Hepatocyte (in vitro differentiated cells): ENCODE measurements at regions not wholly inside any gene's neighbourhood (a gene's known extent, or its start where the extent isn't known, plus 50 kb on each side); places are given as distances from the start of the nearest gene placed in this dataset.
"Not testable (repeated sequence)": the region's sequence is repeated elsewhere in the genome, so short reads cannot be mapped to it uniquely, and the experiment has no call there.

Experiments
- DNase-seq: peaks from one replicate; pipeline ENCODE4 v3.0.0-alpha.2; 2016; ENCODE audit warnings: low spot score
- H2AFZ ChIP-seq: fragments of 200-600 bp; sonication (generic); 2 replicates; pipeline ENCODE4 v1.6.0; 2016; ENCODE audit warnings: antibody characterized with exemption, mild to moderate bottlenecking
- H3K27ac ChIP-seq: fragments of 200-600 bp; sonication (generic); 2 replicates; pipeline ENCODE4 v1.5.1; 2016; ENCODE audit warnings: mild to moderate bottlenecking
- H3K27me3 ChIP-seq: fragments of 200-600 bp; sonication (generic); 2 replicates; pipeline ENCODE4 v1.6.1; 2016
- H3K36me3 ChIP-seq: fragments of 200-600 bp; sonication (generic); replicated peaks from 2 replicates; pipeline ENCODE4 v1.5.1; 2016; ENCODE audit warnings: low read depth; ENCODE audit not compliant: insufficient read depth
- H3K4me1 ChIP-seq: fragments of 200-600 bp; sonication (generic); 2 replicates; pipeline ENCODE4 v1.5.1; 2016; ENCODE audit warnings: mild to moderate bottlenecking, moderate library complexity; ENCODE audit not compliant: insufficient read depth
- H3K4me2 ChIP-seq: fragments of 200-600 bp; sonication (generic); 2 replicates; pipeline ENCODE4 v1.6.0; 2016
- H3K4me3 ChIP-seq: fragments of 200-600 bp; sonication (generic); 2 replicates; pipeline ENCODE4 v1.5.1; 2016; ENCODE audit warnings: mild to moderate bottlenecking
- H3K79me2 ChIP-seq: fragments of 200-600 bp; sonication (generic); 2 replicates; pipeline ENCODE4 v1.6.0; 2017; ENCODE audit warnings: mild to moderate bottlenecking
- H3K9me2 ChIP-seq: fragments of 200-600 bp; sonication (generic); replicated peaks from 2 replicates; pipeline ENCODE4 v1.6.0; 2017; ENCODE audit warnings: mild to moderate bottlenecking; ENCODE audit not compliant: insufficient read depth
- H3K9me3 ChIP-seq: fragments of 200-600 bp; sonication (generic); 2 replicates; pipeline ENCODE4 v1.5.1; 2016; ENCODE audit warnings: low read depth, mild to moderate bottlenecking
- H4K20me1 ChIP-seq: fragments of 200-600 bp; sonication (generic); 2 replicates; pipeline ENCODE4 v1.6.0; 2016; ENCODE audit warnings: mild to moderate bottlenecking; ENCODE audit not compliant: insufficient read depth, poor library complexity, severe bottlenecking
- EZH2 ChIP-seq: fragments of 200-600 bp; sonication (generic); IDR thresholded peaks from 2 replicates; pipeline ENCODE4 v1.6.1; 2016; ENCODE audit warnings: antibody characterized with exemption, mild to moderate bottlenecking, borderline replicate concordance
- EZH2phosphoT487 ChIP-seq: fragments of 200-600 bp; sonication (generic); IDR thresholded peaks from one replicate; pipeline ENCODE4 v1.6.1; 2018; ENCODE audit warnings: antibody characterized with exemption, mild to moderate bottlenecking, low read depth, moderate library complexity; ENCODE audit not compliant: unreplicated experiment, severe bottlenecking
- WGBS: methylation state at CpG from one replicate; pipeline ENCODE4 v1.1.6; 2016; ENCODE audit warnings: low lambda C conversion rate; ENCODE audit errors: missing lambda C conversion rate; 5-methylcytosine and 5-hydroxymethylcytosine counted together
- TF ChIP-seq, protein P1 (sequence below): fragments of 200-600 bp; sonication (generic); IDR thresholded peaks from 2 replicates; pipeline ENCODE4 v1.5.1; 2016; ENCODE audit warnings: antibody characterized with exemption, mild to moderate bottlenecking; ENCODE audit not compliant: poor library complexity

DNA sequence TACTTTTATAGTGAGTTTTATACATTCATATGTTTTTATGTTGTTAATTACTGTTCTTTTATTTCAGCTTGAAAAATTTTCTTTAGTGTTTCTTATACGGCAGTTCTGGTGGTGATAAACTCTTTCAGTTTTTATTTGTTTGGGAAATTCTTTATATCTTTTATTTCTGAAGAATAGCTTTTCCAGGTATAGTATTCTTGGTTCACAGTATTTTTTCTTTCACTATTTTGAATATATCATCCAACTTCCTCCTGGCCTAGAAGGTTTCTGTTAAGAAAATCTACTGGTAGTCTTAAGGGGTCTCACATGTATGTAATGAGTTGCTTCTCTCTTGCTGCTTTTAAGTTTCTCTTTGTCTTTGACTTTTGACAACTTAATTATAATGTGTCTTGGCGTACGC is 79.4 kb downstream of the NXNL2 start:
- Histone ChIP-seq H3K4me1 (no peaks in the 10 kb centered on the region), H3K79me2 (no peaks in the 10 kb centered on the region), H3K9me3 (no peaks in the 10 kb centered on the region), H4K20me1 (no peaks in the 10 kb centered on the region), H3K27me3 (no peaks in the 10 kb centered on the region), H3K27ac (no peak overlapping the region), H3K4me3 (no peak overlapping the region), H3K9me2 (no peaks in the 10 kb centered on the region), H3K36me3 (no peaks in the 10 kb centered on the region), H2AFZ (no peak overlapping the region), H3K4me2 (no peak overlapping the region)
- WGBS = 85% methylated on average over 3 of the region's 3 CpGs
- TF ChIP-seq EZH2 (no peak), EZH2phosphoT487 (no peak)
- TF ChIP-seq, protein P1, sequence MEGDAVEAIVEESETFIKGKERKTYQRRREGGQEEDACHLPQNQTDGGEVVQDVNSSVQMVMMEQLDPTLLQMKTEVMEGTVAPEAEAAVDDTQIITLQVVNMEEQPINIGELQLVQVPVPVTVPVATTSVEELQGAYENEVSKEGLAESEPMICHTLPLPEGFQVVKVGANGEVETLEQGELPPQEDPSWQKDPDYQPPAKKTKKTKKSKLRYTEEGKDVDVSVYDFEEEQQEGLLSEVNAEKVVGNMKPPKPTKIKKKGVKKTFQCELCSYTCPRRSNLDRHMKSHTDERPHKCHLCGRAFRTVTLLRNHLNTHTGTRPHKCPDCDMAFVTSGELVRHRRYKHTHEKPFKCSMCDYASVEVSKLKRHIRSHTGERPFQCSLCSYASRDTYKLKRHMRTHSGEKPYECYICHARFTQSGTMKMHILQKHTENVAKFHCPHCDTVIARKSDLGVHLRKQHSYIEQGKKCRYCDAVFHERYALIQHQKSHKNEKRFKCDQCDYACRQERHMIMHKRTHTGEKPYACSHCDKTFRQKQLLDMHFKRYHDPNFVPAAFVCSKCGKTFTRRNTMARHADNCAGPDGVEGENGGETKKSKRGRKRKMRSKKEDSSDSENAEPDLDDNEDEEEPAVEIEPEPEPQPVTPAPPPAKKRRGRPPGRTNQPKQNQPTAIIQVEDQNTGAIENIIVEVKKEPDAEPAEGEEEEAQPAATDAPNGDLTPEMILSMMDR = no peak
- no peak for DNase-seq

DNA sequence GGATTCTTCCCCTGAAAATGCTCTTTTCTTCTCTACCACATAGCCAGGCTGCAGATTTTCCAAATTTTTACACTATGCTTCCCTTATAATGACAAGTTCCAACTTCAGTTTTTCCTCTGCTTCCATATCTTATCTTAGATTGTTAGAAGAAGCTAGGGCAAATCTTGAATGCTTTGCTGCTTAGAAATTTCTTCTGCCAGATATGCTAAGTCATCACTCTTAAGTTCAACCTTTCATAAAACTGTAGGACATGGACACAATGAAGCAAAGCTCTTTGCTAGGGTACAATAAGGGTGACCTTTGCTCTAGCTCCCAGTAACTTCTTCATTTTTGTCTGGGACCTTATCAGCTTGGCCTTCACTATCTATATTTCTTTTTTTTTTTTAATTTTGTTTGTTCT is 88.7 kb downstream of the NXNL2 start:
- Histone ChIP-seq H3K9me2 (no peaks in the 10 kb centered on the region), H3K9me3 (no peaks in the 10 kb centered on the region), H2AFZ (no peak overlapping the region), H3K4me3 (no peak overlapping the region), H3K27ac (no peak overlapping the region), H4K20me1 (no peaks in the 10 kb centered on the region), H3K4me1 (no peaks in the 10 kb centered on the region), H3K79me2 (no peaks in the 10 kb centered on the region), H3K27me3 (no peaks in the 10 kb centered on the region), H3K4me2 (no peak overlapping the region), H3K36me3 (no peaks in the 10 kb centered on the region)
- TF ChIP-seq EZH2 (no peak), EZH2phosphoT487 (no peak)
- TF ChIP-seq, protein P1 = no peak
- no peak for DNase-seq

GRCh38 chr9:88628114-88628513 is 93.1 kb downstream of the NXNL2 start:
- H3K79me2 ChIP-seq = no peaks in the 10 kb centered on the region
- H4K20me1 ChIP-seq = no peaks in the 10 kb centered on the region
- H3K4me3 ChIP-seq = no peak overlapping the region
- H3K27ac ChIP-seq = no peak overlapping the region
- 82% methylated on average over 2 of the region's 2 CpGs for WGBS
- no peak overlapping the region for H3K4me2 ChIP-seq
- no peak for TF ChIP-seq EZH2phosphoT487
- TF ChIP-seq, protein P1 = no peak
- no peak for DNase-seq
- no peaks in the 10 kb centered on the region for H3K9me2 ChIP-seq
- no peak overlapping the region for H2AFZ ChIP-seq
- no peaks in the 10 kb centered on the region for H3K27me3 ChIP-seq
- no peaks in the 10 kb centered on the region for H3K9me3 ChIP-seq
- H3K4me1 ChIP-seq = no peaks in the 10 kb centered on the region
- H3K36me3 ChIP-seq = no peaks in the 10 kb centered on the region

DNA sequence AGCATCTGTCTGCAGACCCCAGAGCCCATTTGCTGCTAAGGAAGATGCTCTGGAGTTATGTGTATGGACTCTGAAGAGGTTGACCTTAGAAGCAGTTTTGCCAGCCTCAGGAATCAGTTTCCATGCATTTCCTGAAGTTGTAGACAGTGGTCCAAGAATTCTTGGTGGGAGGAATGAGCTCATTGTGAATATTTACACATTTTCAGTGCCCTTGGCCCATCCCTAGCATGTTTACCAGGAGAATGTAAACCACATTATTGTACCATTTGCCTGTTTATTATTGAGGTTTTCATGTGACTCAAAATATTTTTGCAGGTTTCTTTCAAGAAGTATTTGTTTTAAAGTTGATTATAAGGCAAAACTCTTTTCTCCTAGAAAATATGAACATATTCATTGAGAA is 93.8 kb downstream of the NXNL2 start:
- Histone ChIP-seq H2AFZ (no peak overlapping the region), H3K27me3 (no peaks in the 10 kb centered on the region), H3K4me1 (no peaks in the 10 kb centered on the region), H3K27ac (no peak overlapping the region), H3K36me3 (no peaks in the 10 kb centered on the region), H4K20me1 (no peaks in the 10 kb centered on the region), H3K9me2 (no peaks in the 10 kb centered on the region), H3K4me3 (no peak overlapping the region), H3K4me2 (no peak overlapping the region), H3K79me2 (no peaks in the 10 kb centered on the region), H3K9me3 (no peaks in the 10 kb centered on the region)
- TF ChIP-seq, protein P1 = no peak
- TF ChIP-seq EZH2phosphoT487 = no peak
- no peak for TF ChIP-seq EZH2
- no peak for DNase-seq

DNA sequence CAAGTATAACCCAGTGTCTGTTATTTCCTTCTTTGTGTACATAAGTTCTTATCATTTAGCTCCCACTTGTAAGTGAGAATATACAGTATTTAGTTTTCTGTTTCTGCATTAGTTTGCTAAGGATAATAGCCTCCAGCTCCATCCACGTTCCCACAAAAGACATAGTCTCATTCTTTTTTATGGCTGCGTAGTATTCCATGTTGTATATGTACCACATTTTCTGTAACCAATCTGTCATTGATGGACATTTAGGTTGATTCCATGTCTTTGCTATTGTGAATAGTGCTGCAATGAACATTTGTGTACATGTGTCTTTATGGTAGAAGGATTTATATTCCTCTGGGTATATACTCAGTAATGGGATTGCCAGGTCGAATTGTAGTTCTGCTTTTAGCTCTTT is 95.6 kb downstream of the NXNL2 start:
- 74% methylated on average over 3 of the region's 3 CpGs for WGBS
- not testable (repeated sequence) for DNase-seq, H3K9me2 ChIP-seq, H2AFZ ChIP-seq, H3K4me1 ChIP-seq, H4K20me1 ChIP-seq, H3K4me2 ChIP-seq, H3K9me3 ChIP-seq, H3K79me2 ChIP-seq, H3K27me3 ChIP-seq, H3K36me3 ChIP-seq, H3K4me3 ChIP-seq, H3K27ac ChIP-seq
